ENCODE measurements at regions not wholly inside any gene's neighbourhood (a gene's known extent, or its start where the extent isn't known, plus 50 kb on each side); places are given as distances from the start of the nearest gene placed in this dataset.
"Not testable (repeated sequence)": the region's sequence is repeated elsewhere in the genome, so short reads cannot be mapped to it uniquely, and the experiment has no call there.

DNA sequence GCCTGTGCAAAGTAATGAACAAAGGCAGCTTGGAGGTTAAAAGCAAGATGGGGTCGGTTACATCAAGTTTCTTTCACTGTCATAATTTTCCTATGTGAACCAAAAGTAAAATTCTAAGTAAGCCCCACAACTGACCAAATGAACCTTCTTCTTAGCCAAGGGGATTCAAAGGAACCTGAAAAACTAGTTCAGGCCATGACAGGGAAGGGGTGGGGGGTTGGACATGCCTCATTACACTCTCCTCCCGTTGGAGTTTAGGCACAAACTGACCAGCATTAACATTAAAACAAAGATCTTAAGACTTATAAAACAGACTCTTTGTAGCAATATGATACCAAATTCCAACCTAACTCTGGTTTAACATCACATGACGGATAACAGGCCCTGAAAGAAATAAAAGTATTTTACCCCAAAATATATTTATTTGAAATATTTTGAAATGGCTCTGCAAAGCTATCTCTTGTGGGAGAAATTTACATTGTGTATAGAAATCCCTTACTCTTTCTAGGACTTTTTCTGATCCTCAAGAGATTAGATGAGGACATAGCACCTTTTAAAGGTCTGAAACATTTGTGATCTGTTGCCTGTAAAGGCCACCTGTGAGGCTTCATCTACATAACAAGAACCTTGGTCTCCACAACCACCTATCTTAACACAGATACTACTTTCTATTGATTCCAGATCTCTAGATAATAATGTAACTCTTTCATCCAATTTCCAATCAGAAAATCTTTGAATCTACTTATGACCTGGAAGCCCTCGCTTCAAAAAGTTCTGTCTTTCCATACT is 1829.0 kb upstream of the MIR17HG start:
- Histone ChIP-seq H3K4me1 (peaks cover 12% of the 10 kb centered on the region), H3K9me3 (replicated peaks) (peaks cover 4% of the 10 kb centered on the region), H3K27ac (replicated peaks) (no peak overlapping the region), H3K4me3 (no peak overlapping the region), H3K27me3 (ENCODE audit: low read depth) (no peaks in the 10 kb centered on the region), H3K36me3 (no peaks in the 10 kb centered on the region)
- TF ChIP-seq, protein P1, sequence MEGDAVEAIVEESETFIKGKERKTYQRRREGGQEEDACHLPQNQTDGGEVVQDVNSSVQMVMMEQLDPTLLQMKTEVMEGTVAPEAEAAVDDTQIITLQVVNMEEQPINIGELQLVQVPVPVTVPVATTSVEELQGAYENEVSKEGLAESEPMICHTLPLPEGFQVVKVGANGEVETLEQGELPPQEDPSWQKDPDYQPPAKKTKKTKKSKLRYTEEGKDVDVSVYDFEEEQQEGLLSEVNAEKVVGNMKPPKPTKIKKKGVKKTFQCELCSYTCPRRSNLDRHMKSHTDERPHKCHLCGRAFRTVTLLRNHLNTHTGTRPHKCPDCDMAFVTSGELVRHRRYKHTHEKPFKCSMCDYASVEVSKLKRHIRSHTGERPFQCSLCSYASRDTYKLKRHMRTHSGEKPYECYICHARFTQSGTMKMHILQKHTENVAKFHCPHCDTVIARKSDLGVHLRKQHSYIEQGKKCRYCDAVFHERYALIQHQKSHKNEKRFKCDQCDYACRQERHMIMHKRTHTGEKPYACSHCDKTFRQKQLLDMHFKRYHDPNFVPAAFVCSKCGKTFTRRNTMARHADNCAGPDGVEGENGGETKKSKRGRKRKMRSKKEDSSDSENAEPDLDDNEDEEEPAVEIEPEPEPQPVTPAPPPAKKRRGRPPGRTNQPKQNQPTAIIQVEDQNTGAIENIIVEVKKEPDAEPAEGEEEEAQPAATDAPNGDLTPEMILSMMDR (IDR thresholded peaks at IDR 0.05; ENCODE audit: borderline replicate concordance), result no peak
- no peak for DNase-seq
- intact Hi-C loops (cut with micrococcal nuclease), result no loop called here

DNA sequence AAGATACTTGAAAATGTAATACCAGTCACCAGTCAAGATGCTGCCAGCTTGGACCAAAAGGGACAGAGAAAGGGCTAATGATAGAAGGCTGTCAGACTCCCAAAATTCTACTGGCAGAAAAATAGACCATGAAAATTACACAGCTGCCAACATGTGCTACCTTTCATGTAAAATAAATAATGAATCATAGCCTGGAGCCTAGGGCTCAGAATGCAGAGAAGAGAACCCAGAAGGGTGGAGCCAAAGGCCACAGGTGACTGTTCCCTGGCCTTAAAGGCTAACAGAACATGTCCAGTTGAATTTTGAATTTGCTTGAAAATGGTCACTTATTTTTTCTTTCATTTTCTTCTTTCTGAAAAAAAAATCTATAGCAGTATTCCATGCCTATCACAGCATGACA is 1827.0 kb upstream of the MIR17HG start:
- intact Hi-C loops (cut with micrococcal nuclease), result no loop called here
- DNase-seq, result no peak
- Histone ChIP-seq H3K27ac (replicated peaks) (no peak overlapping the region), H3K36me3 (no peaks in the 10 kb centered on the region), H3K4me1 (no peaks in the 10 kb centered on the region), H3K27me3 (ENCODE audit: low read depth) (no peaks in the 10 kb centered on the region), H3K9me3 (replicated peaks) (peaks cover 4% of the 10 kb centered on the region), H3K4me3 (no peak overlapping the region)
- TF ChIP-seq, protein P1 (IDR thresholded peaks at IDR 0.05; ENCODE audit: borderline replicate concordance), result no peak

DNA sequence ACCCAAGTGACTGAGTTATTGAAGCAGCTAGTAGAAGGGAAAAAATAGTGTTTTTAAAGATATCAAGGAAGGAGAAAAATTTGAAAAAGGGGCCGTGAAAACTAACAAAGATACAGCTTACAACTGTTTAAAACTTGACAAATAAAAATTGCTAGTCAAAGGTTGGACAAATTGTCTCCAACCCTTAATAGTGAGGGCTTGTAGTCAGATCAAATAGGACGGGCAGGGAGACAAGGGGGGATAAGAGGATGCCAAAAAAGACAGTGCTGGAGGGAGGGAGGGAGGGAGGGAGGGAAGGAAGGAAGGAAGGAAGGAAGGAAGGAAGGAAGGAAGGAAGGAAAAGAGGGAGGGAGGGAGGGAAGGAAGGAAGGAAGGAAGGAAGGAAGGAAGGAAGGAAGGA is 1825.8 kb upstream of the MIR17HG start:
- intact Hi-C loops (cut with micrococcal nuclease); H3K4me1 ChIP-seq; H3K4me3 ChIP-seq; H3K36me3 ChIP-seq; H3K27ac ChIP-seq (replicated peaks); DNase-seq; H3K27me3 ChIP-seq (ENCODE audit: low read depth); H3K9me3 ChIP-seq (replicated peaks): not testable (repeated sequence)

DNA sequence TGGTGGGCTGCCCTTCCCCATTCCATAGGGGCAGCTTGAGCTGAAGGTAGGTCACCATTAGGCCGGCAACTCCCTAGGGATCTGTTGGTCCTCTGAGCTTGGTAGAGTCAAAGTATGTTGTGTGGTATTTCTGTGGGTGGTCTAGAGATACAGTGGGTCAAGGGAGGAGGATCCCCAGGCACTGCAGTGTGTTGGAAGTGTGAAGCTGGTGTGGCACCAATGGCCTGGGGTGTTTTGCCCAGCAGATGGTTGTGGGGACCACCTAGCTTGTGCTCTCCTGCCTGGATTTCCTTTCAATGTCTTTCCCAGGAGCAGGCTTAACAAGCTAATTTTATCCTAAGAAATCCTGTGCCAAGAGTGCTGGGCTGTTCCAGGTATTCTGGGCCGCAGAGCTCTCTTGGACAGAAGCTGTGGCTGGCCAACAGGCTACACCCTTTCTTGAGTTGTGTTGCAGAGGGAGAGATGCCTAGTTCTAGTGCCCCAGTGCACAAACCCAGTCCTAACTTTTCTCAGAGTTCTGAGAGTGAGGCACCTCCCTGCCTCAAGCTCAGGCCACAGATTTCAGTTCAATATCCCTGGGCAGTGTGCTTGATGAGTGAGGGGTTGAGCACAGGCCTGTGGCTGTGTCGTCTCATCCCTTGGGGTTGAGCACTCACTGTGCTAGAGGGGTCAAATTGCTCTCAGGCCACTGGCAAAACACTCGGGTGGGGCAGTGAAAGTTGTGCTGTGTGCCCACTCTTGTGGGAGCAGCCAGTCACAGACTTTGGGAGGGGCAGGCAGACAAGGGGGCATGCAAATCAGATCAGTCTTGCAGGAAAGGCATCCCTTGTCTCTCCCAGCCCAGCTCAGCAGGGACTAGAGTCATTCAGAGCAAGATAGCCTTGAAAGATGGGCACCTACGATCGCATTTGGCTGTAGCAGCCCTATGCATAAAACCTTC is 1806.1 kb upstream of the MIR17HG start:
- Histone ChIP-seq H3K27ac (replicated peaks) (no peak overlapping the region), H3K9me3 (replicated peaks) (no peaks in the 10 kb centered on the region), H3K27me3 (ENCODE audit: low read depth) (no peaks in the 10 kb centered on the region), H3K36me3 (no peaks in the 10 kb centered on the region), H3K4me1 (no peaks in the 10 kb centered on the region), H3K4me3 (no peak overlapping the region)
- intact Hi-C loops (cut with micrococcal nuclease), result no loop called here
- TF ChIP-seq, protein P1 (IDR thresholded peaks at IDR 0.05; ENCODE audit: borderline replicate concordance), result no peak
- no peak for DNase-seq

DNA sequence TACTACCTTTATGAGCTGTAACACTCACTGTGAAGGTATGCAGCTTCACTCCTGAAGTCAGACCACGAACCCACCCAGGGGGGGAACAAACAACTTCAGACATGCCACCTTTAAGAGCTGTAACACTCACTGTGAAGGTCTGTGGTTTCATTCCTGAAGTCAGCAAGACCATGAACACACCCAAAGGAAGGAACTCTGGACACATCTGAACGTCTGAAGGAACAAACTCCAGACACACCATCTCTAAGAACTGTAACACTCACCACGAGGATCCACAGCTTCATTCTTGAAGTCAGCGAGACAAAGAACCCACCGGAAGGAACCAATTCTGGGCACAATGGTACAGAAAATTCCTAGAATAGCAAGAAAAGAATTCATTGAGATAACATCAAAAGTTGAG is 1796.5 kb upstream of the MIR17HG start:
- TF ChIP-seq, protein P1 (IDR thresholded peaks at IDR 0.05; ENCODE audit: borderline replicate concordance), result no peak
- H3K27me3 ChIP-seq (ENCODE audit: low read depth), result no peaks in the 10 kb centered on the region
- no peak overlapping the region for H3K4me3 ChIP-seq
- no peaks in the 10 kb centered on the region for H3K4me1 ChIP-seq
- no peaks in the 10 kb centered on the region for H3K9me3 ChIP-seq (replicated peaks)
- intact Hi-C loops (cut with micrococcal nuclease), result no loop called here
- DNase-seq, result no peak
- no peak overlapping the region for H3K27ac ChIP-seq (replicated peaks)
- no peaks in the 10 kb centered on the region for H3K36me3 ChIP-seq

Measured in left ventricle myocardium inferior (tissue), 1 donor.